PC-3 (cell line): ENCODE measurements at regions not wholly inside any gene's neighbourhood (a gene's known extent, or its start where the extent isn't known, plus 50 kb on each side); places are given as distances from the start of the nearest gene placed in this dataset.

Source experiments
- ATAC-seq: fragments of 200-7000 bp; cut with Tn5 transposase; 2 replicates; pipeline ENCODE4 v1.9.1; 2020; ENCODE audit warnings: mild to moderate bottlenecking, moderate library complexity
- BruUV-seq: library from RNA; stranded (reverse); fragments of 400-500 nt; replicated peaks from 2 replicates; lab custom pipeline; 2021; lab: Mats Ljungman, UMichigan
- CTCF ChIA-PET: fragments of 300-600 bp; sonication (Branson Sonifier 250); formaldehyde crosslinking; loops from one replicate; lab custom pipeline; 2022; ENCODE audit warnings: antibody characterized with exemption; lab: Charles Lee
- POLR2A ChIA-PET: fragments of 300-600 bp; sonication (Branson Sonifier 250); formaldehyde crosslinking; loops from one replicate; lab custom pipeline; 2022; ENCODE audit warnings: antibody characterized with exemption; ENCODE audit not compliant: unreplicated experiment; lab: Charles Lee
- DNase-seq: peaks from one replicate; pipeline ENCODE4 v3.0.0-alpha.2; 2015
- H2AFZ ChIP-seq: fragments of 300-600 bp; sonication (generic); 2 replicates; pipeline ENCODE4 v1.6.0; 2016; ENCODE audit warnings: antibody characterized with exemption, low read length
- H3F3A ChIP-seq: fragments of 300-600 bp; sonication (generic); one replicate; pipeline ENCODE4 v1.6.0; 2017; ENCODE audit warnings: antibody characterized with exemption, low read length, control low read depth, mild to moderate bottlenecking; ENCODE audit not compliant: unreplicated experiment
- H3K27ac ChIP-seq: fragments of 300-600 bp; sonication (generic); 2 replicates; pipeline ENCODE4 v1.5.1; 2016; ENCODE audit warnings: mild to moderate bottlenecking, low read length
- H3K27me3 ChIP-seq: fragments of 300-600 bp; sonication (generic); 2 replicates; pipeline ENCODE4 v1.6.1; 2016; ENCODE audit warnings: low read length, mixed read lengths
- H3K36me3 ChIP-seq: fragments of 300-600 bp; sonication (generic); 2 replicates; pipeline ENCODE4 v1.6.1; 2016; ENCODE audit warnings: low read depth, mixed run types, low read length, mixed read lengths
- H3K4me1 ChIP-seq: fragments of 300-600 bp; sonication (generic); 2 replicates; pipeline ENCODE4 v1.5.1; 2016; ENCODE audit warnings: low read length; ENCODE audit not compliant: insufficient read depth
- H3K4me2 ChIP-seq: fragments of 300-600 bp; sonication (generic); 2 replicates; pipeline ENCODE4 v1.6.0; 2016; ENCODE audit warnings: low read length
- H3K4me3 ChIP-seq: fragments of 300-600 bp; sonication (generic); 2 replicates; pipeline ENCODE4 v1.5.1; 2016; ENCODE audit warnings: mild to moderate bottlenecking, low read length, mixed read lengths
- H3K79me2 ChIP-seq: fragments of 300-600 bp; sonication (generic); 2 replicates; pipeline ENCODE4 v1.6.1; 2017; ENCODE audit warnings: low read length, mixed read lengths
- H3K9ac ChIP-seq: fragments of 300-600 bp; sonication (generic); 2 replicates; pipeline ENCODE4 v1.6.0; 2016; ENCODE audit warnings: mild to moderate bottlenecking, low read length
- H3K9me2 ChIP-seq: fragments of 300-600 bp; sonication (generic); replicated peaks from 2 replicates; pipeline ENCODE4 v1.6.1; 2016; ENCODE audit warnings: mixed run types, low read length, mixed read lengths
- H3K9me3 ChIP-seq: fragments of 300-600 bp; sonication (generic); 2 replicates; pipeline ENCODE4 v1.6.1; 2016; ENCODE audit warnings: low read length, mixed read lengths
- H4K20me1 ChIP-seq: fragments of 300-600 bp; sonication (generic); 2 replicates; pipeline ENCODE4 v1.6.1; 2016; ENCODE audit warnings: low read length, mixed read lengths
- CTCF ChIP-seq: fragments of 300-600 bp; sonication (generic); conservative IDR thresholded peaks from 2 replicates; pipeline ENCODE4 v1.5.1; 2017; ENCODE audit warnings: antibody characterized with exemption, low read depth, mild to moderate bottlenecking, low read length
- EZH2 ChIP-seq: fragments of 300-600 bp; sonication (generic); IDR thresholded peaks from one replicate; pipeline ENCODE4 v1.6.1; 2017; ENCODE audit warnings: antibody characterized with exemption, mild to moderate bottlenecking, low read length; ENCODE audit not compliant: unreplicated experiment
- EZH2phosphoT487 ChIP-seq: fragments of 300-600 bp; sonication (generic); IDR thresholded peaks from 2 replicates; pipeline ENCODE4 v1.6.1; 2018; ENCODE audit warnings: mild to moderate bottlenecking, antibody characterized with exemption, low read length, borderline replicate concordance
- intact Hi-C: fragments of 100-400 bp; cut with micrococcal nuclease; formaldehyde crosslinking; loops from 2 replicates; pipeline ENCODE4 v1.9.0; 2023

DNA sequence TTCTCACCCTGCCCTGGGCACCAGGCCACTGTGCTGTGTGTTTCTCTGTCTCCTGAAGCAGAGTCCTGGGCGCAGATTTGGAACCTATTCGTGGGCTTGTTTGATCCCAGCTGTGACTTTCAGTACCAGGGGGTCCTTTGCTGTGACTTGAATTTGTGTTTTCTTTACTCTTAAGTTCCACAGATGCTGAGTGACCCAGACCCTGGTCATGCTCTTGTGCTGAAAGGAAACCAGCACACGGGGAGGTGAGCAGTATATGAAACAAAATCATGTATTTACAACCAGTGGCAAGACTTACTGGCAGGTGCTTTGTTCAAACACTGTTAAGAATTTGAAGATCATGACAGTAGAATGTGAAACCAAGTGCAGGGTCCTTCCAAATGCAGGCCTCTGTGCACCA is 89.2 kb upstream of the PRSS58 start:
- intact Hi-C loops = no loop called here
- no peak overlapping the region for H3K9ac ChIP-seq
- no peaks in the 10 kb centered on the region for H3K79me2 ChIP-seq
- no peak overlapping the region for H3K4me3 ChIP-seq
- H3K4me2 ChIP-seq = no peak overlapping the region
- H3K9me2 ChIP-seq = no peaks in the 10 kb centered on the region
- CTCF ChIA-PET = interaction anchor here (0.6 to 0.7 kb wide), 4 partner anchors 35 to 183 kb away, joined by 4 to 5 read pairs (median 4); no protein-coding TSS in a partner anchor
- H3K27ac ChIP-seq = no peak overlapping the region
- POLR2A ChIA-PET = no interaction called here
- BruUV-seq = no TSS peak
- TF ChIP-seq EZH2phosphoT487 (no peak), CTCF (no peak), EZH2 (no peak)
- peaks cover 75% of the 10 kb centered on the region for H3K27me3 ChIP-seq
- no peaks in the 10 kb centered on the region for H3F3A ChIP-seq
- ATAC-seq (no peak), DNase-seq (no peak)
- no peaks in the 10 kb centered on the region for H3K36me3 ChIP-seq
- H4K20me1 ChIP-seq = no peaks in the 10 kb centered on the region
- no peaks in the 10 kb centered on the region for H3K9me3 ChIP-seq
- peaks cover 10% of the 10 kb centered on the region for H3K4me1 ChIP-seq
- H2AFZ ChIP-seq = no peak overlapping the region

- Histone ChIP-seq H3K9me3 (no peaks in the 10 kb centered on the region), H3K9me2 (no peaks in the 10 kb centered on the region), H3K27me3 (peaks cover 74% of the 10 kb centered on the region), H4K20me1 (no peaks in the 10 kb centered on the region), H3K4me1 (peaks cover 10% of the 10 kb centered on the region), H3F3A (no peaks in the 10 kb centered on the region), H3K27ac (no peak overlapping the region), H3K79me2 (no peaks in the 10 kb centered on the region), H3K9ac (no peak overlapping the region), H3K36me3 (no peaks in the 10 kb centered on the region), H3K4me3 (no peak overlapping the region), H3K4me2 (no peak overlapping the region), H2AFZ (no peak overlapping the region)
- CTCF ChIA-PET = no interaction called here
- TF ChIP-seq CTCF (no peak), EZH2 (no peak), EZH2phosphoT487 (no peak)
- no TSS peak for BruUV-seq
- POLR2A ChIA-PET = interaction anchor here (0.6 kb wide), 1 partner anchor 152 kb away, joined by 18 read pairs; no protein-coding TSS in a partner anchor
- intact Hi-C loops = no loop called here
- no peak for DNase-seq
- no peak for ATAC-seq
Measured at GRCh38 chr7:142345811-142346210, 88.0 kb upstream of the PRSS58 start.

- no peaks in the 10 kb centered on the region for H3K4me1 ChIP-seq
- no peak overlapping the region for H2AFZ ChIP-seq
- ATAC-seq = peak; percentile 64
- H3K9ac ChIP-seq = no peak overlapping the region
- no peaks in the 10 kb centered on the region for H3K36me3 ChIP-seq
- H4K20me1 ChIP-seq = no peaks in the 10 kb centered on the region
- H3K4me2 ChIP-seq = no peak overlapping the region
- H3K79me2 ChIP-seq = no peaks in the 10 kb centered on the region
- intact Hi-C loops = no loop called here
- ChIA-PET CTCF (no interaction called here), POLR2A (no interaction called here)
- H3F3A ChIP-seq = no peaks in the 10 kb centered on the region
- DNase-seq = peak; percentile 61
- no peak overlapping the region for H3K27ac ChIP-seq
- H3K27me3 ChIP-seq = peaks cover 68% of the 10 kb centered on the region
- no peaks in the 10 kb centered on the region for H3K9me3 ChIP-seq
- no peaks in the 10 kb centered on the region for H3K9me2 ChIP-seq
- H3K4me3 ChIP-seq = no peak overlapping the region
- TF ChIP-seq EZH2 (no peak), CTCF (peak; percentile 64), EZH2phosphoT487 (no peak)
- BruUV-seq = no TSS peak
Measured at GRCh38 chr7:142338633-142339501, 81.0 kb upstream of the PRSS58 start.
